Central memory CD8-positive, alpha-beta T cell (primary cell): ENCODE measurements at regions not wholly inside any gene's neighbourhood (a gene's known extent, or its start where the extent isn't known, plus 50 kb on each side); places are given as distances from the start of the nearest gene placed in this dataset.

Source experiments
- ATAC-seq: fragments of 150-1000 bp; cut with Tn5 transposase; replicated peaks from 2 replicates; pipeline ENCODE4 v1.10.0; 2022; ENCODE audit warnings: mild to moderate bottlenecking, moderate FRiP score, moderate number of reproducible peaks; ENCODE audit not compliant: poor library complexity, severe bottlenecking; ENCODE audit errors: extremely low read depth
- DNase-seq, 2 donors: peaks; one replicate each; pipeline ENCODE4 v3.0.0; 2021; ENCODE audit warnings: low spot score in 2 of 2
- H3K27ac Mint-ChIP-seq: one replicate; pipeline ENCODE4 v1.8.0; 2022; ENCODE audit warnings: low read depth, mild to moderate bottlenecking, moderate library complexity, mixed read lengths
- H3K27me3 Mint-ChIP-seq: one replicate; pipeline ENCODE4 v1.8.0; 2022; ENCODE audit warnings: mixed read lengths
- H3K36me3 Mint-ChIP-seq: one replicate; pipeline ENCODE4 v1.8.0; 2022; ENCODE audit warnings: mild to moderate bottlenecking, moderate library complexity, mixed read lengths; ENCODE audit not compliant: insufficient read depth
- H3K4me1 Mint-ChIP-seq: one replicate; pipeline ENCODE4 v1.8.0; 2022; ENCODE audit warnings: mixed read lengths
- H3K4me3 Mint-ChIP-seq: one replicate; pipeline ENCODE4 v1.8.0; 2022; ENCODE audit warnings: mild to moderate bottlenecking, moderate library complexity, mixed read lengths
- H3K9me3 Mint-ChIP-seq: one replicate; pipeline ENCODE4 v1.8.0; 2022; ENCODE audit warnings: mixed read lengths

DNA sequence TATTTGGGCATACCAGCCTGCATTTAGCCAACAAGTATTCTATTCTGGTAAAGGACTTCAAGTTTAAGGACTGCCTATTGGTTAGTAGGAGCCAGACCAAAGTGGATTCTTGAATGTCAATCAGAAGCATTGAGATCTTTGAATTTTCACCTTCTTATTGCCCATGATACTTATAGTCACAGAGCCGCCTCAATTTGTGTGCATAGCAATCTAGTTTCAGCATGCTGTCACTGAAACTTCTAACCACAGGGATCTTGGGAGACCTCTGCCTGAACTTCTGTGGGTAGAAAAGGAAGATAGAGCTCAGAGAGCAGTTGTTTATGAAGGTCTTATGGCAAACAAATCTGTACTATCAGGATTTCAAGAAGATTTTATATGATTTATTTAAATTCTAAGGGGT, 501.4 kb upstream of the USP24 start:
- H3K36me3 Mint-ChIP-seq, result no peaks in the 10 kb centered on the region
- no peak for DNase-seq
- H3K27ac Mint-ChIP-seq, result no peak overlapping the region
- no peaks in the 10 kb centered on the region for H3K4me1 Mint-ChIP-seq
- no peak for ATAC-seq
- no peak overlapping the region for H3K4me3 Mint-ChIP-seq
- H3K9me3 Mint-ChIP-seq, result no peaks in the 10 kb centered on the region
- H3K27me3 Mint-ChIP-seq, result peaks cover 22% of the 10 kb centered on the region

DNA sequence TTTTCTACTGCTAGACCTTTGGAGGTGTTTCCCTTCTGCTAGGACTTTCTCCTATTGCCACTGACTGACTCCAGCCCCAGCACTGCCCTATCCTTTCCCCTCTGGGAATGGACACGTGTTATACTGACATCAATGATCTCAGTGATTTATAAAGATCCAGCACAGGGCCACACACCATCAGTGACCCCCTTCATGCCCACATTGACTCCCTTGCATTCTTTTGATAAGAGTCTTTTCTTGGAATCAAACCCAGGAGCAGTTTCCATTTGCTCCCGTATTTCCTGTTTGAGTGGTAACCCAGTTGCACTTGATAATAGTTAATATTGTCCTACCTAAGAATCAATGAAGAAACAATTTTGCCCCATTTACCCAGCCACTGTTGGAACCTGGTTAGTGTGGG, 501.0 kb upstream of the USP24 start:
- Mint-ChIP-seq H3K4me3 (no peak overlapping the region), H3K27ac (no peak overlapping the region), H3K4me1 (no peaks in the 10 kb centered on the region), H3K9me3 (no peaks in the 10 kb centered on the region), H3K27me3 (peaks cover 22% of the 10 kb centered on the region), H3K36me3 (no peaks in the 10 kb centered on the region)
- DNase-seq, result no peak
- ATAC-seq, result no peak

DNA sequence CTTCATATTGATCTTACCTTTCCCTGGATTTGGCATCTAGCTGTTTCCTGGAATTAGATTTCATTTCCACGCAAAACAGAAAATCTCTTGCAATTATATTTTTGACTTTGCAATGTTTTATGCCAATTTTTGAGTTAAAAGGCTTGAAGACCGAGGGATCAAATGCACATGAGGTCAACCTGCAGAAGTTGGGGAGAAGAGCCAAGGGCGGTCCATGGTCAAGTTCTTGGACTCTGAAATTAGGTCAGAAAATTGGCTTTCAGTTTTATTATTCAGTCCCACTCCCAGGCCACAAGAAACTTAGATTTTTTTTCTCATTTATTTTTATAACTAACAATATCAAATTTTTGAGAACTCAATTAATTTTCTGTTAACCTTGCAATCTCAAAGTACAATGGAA, 499.1 kb upstream of the USP24 start:
- peaks cover 22% of the 10 kb centered on the region for H3K27me3 Mint-ChIP-seq
- no peak for ATAC-seq
- no peak overlapping the region for H3K27ac Mint-ChIP-seq
- DNase-seq, result no peak
- H3K4me3 Mint-ChIP-seq, result no peak overlapping the region
- H3K9me3 Mint-ChIP-seq, result no peaks in the 10 kb centered on the region
- no peaks in the 10 kb centered on the region for H3K4me1 Mint-ChIP-seq
- H3K36me3 Mint-ChIP-seq, result no peaks in the 10 kb centered on the region

DNA sequence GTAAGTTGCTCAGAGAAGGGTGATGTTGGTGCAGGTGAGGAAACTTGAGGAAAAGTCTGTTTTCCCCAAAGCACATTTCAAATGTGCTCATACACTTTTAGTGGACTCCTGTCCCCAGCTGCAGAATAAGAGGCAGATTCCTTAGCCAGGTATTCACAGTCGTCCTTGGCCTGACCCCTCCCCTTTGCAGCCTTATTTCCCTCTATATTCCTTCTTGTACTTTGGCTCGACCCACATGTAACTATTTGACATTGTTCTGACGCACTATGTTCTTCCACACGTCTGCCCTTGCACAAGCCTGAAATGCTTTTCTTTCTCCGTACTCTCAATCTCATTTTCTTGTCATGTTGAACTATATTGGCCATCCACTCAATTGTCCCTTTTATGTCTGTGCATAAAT, 498.4 kb upstream of the USP24 start:
- Mint-ChIP-seq H3K9me3 (no peaks in the 10 kb centered on the region), H3K4me1 (no peaks in the 10 kb centered on the region), H3K27me3 (peaks cover 17% of the 10 kb centered on the region), H3K27ac (no peak overlapping the region), H3K4me3 (no peak overlapping the region), H3K36me3 (no peaks in the 10 kb centered on the region)
- ATAC-seq (no peak), DNase-seq (no peak)

DNA sequence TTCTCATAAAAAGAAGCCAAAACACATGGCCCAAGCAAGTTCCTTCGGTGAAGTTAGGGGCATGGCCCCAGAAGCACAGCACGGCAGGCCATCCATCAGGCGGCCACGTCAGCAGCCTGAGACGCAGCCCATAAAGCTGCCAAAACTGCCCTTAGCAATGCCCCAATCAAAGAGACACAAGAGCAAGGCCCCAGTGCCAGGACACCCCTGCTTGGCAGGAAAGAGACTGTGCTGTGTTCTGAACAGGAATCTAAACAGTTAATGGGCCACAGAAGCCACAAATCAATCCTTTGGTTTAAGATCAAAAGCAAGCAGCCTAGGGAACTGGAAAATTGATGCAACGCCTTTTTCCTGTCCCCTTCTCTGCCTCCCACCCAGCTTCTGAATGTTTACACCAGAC, 497.0 kb upstream of the USP24 start:
- peaks cover 3% of the 10 kb centered on the region for H3K27me3 Mint-ChIP-seq
- DNase-seq (no peak), ATAC-seq (no peak)
- no peaks in the 10 kb centered on the region for H3K9me3 Mint-ChIP-seq
- H3K36me3 Mint-ChIP-seq, result no peaks in the 10 kb centered on the region
- no peak overlapping the region for H3K27ac Mint-ChIP-seq
- no peaks in the 10 kb centered on the region for H3K4me1 Mint-ChIP-seq
- H3K4me3 Mint-ChIP-seq, result no peak overlapping the region

DNA sequence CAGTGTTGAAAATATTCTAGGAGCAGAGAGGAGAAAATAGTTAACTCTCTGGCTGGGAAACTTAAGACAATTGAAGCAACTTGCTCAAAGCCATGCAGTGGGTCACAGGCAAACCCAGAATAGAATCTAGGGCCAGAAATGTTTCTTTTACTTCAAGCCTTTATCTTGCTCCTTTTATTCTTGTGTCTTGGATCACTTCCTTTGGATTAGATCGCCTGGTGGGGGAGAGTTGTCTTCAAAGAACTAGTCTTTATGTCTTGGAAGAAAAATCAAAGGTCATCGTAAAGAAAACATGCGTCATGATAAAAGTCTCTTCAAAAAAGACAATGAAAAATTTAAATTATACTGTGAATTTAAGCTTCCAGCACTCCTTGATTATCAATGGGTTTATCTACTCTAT, 493.6 kb upstream of the USP24 start:
- ATAC-seq (no peak), DNase-seq (no peak)
- no peaks in the 10 kb centered on the region for H3K9me3 Mint-ChIP-seq
- H3K4me3 Mint-ChIP-seq, result no peak overlapping the region
- no peak overlapping the region for H3K27ac Mint-ChIP-seq
- no peaks in the 10 kb centered on the region for H3K36me3 Mint-ChIP-seq
- H3K27me3 Mint-ChIP-seq, result peaks cover under 1% of the 10 kb centered on the region
- H3K4me1 Mint-ChIP-seq, result no peaks in the 10 kb centered on the region

DNA sequence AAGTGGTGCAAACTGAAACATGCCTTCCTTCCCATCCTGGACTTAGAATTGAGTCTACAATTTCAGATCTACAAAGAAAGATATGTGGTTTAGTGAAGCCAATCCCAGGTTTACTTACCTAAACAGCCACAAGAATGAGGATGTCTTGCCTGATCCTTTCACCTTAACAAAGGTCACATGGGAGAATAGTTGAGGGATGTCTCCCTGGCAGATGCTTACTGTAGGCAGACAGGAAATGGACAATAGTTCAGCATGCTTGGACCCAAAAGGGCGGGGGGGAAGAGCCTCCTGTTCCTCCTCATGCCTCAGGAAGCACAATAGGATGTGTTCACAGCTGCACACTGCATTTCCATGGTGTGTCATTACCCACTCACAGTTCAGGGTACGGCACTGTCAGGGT, 492.7 kb upstream of the USP24 start:
- DNase-seq (no peak), ATAC-seq (no peak)
- peaks cover 10% of the 10 kb centered on the region for H3K27me3 Mint-ChIP-seq
- no peaks in the 10 kb centered on the region for H3K36me3 Mint-ChIP-seq
- no peaks in the 10 kb centered on the region for H3K4me1 Mint-ChIP-seq
- no peak overlapping the region for H3K4me3 Mint-ChIP-seq
- no peaks in the 10 kb centered on the region for H3K9me3 Mint-ChIP-seq
- H3K27ac Mint-ChIP-seq, result no peak overlapping the region

DNA sequence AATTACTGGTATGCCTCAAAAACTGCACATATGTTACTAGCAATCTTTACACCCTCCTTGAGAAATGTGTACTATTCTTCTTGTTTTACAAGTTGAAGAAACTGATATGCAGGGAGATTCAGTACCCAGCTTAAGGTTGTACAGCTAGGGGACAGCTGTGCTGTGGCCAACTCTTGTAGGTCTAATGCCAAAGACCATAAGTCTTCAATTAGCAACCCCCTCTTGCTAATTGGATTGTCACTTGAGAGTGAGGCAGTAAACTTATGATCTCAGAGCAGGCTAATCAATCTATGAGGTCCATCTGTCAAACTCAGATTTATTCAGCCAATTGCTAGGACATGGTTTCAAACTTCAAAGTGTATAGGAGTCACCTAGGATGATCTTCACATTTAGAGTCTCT, 492.0 kb upstream of the USP24 start:
- Mint-ChIP-seq H3K27me3 (peaks cover 14% of the 10 kb centered on the region), H3K9me3 (no peaks in the 10 kb centered on the region), H3K27ac (no peak overlapping the region), H3K4me1 (no peaks in the 10 kb centered on the region), H3K36me3 (no peaks in the 10 kb centered on the region), H3K4me3 (no peak overlapping the region)
- no peak for ATAC-seq
- DNase-seq, result no peak

DNA sequence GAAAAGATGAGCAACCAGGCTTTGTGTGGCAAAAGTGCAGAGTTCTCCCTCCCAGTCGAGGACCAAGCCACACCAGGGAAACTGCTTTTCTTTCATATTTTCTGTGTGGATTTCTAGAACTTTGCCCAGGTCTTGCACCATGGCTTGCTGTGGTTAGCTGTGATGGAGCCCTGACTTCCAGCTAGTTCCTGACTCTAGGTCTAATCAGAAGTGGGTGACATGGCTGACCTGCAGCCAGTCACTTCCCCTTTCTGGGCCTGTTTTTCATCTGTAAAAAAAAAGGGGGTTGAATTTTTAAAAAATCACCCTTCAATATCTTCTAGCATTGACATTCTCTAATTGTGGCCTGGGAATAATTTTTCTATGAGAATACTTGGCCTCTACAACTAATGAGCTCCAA, 491.2 kb upstream of the USP24 start:
- no peak for DNase-seq
- Mint-ChIP-seq H3K36me3 (no peaks in the 10 kb centered on the region), H3K27ac (no peak overlapping the region), H3K4me3 (no peak overlapping the region), H3K4me1 (no peaks in the 10 kb centered on the region), H3K27me3 (peaks cover 14% of the 10 kb centered on the region), H3K9me3 (no peaks in the 10 kb centered on the region)
- ATAC-seq, result no peak

DNA sequence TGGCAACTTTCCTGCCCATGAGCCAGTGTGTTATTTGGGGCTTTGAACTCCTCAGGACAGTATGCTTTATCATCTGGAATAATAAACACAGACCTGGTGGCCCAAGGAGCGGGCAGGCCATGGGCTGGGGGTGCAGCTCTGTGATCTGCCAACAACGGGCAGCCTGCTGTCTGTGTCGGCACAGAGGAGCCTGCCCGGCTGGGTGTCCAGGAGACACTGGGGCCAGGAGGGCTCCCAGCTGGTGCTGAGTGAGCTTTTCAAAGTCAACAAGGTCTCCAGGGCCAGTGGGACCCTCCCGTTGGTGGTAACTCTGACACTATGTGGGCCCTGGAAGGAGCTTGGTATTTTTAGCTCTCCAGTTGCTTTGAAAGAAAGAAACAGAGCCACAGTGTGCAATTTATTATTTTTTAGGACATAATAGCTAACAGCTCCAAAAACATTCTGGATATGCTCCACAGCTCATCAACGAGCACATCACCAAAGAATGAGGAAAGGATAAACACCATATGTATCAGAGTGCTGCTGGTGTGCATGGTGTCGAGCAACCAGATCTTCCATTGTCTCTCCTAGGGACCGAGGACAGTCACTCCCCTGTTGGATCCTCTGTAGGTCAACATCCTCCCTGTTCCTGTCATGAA, 488.7 kb upstream of the USP24 start:
- Mint-ChIP-seq H3K4me1 (no peaks in the 10 kb centered on the region), H3K4me3 (no peak overlapping the region), H3K36me3 (no peaks in the 10 kb centered on the region), H3K27ac (no peak overlapping the region), H3K9me3 (no peaks in the 10 kb centered on the region), H3K27me3 (peaks cover 14% of the 10 kb centered on the region)
- ATAC-seq, result no peak
- DNase-seq, result no peak

DNA sequence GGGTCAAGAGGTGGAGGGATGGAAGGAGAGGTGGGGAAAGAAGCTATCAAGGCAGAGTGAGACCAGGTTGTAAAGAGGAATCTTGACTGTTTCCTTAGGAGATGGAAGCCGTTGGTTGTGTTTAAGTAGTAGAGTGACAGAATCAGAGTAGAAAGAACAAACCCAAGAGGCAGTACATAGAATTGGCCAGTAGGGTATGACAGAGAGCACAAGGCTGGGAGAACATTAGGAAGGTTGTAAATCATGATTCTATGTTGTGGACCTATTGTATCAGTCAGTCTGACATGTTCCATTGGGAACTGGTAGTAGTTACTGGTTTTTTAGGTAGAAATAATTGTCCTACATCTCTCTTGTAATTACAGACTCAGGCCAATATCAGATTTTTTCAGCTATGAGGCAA, 486.9 kb upstream of the USP24 start:
- H3K27ac Mint-ChIP-seq, result no peak overlapping the region
- H3K9me3 Mint-ChIP-seq, result no peaks in the 10 kb centered on the region
- no peaks in the 10 kb centered on the region for H3K4me1 Mint-ChIP-seq
- peaks cover 14% of the 10 kb centered on the region for H3K27me3 Mint-ChIP-seq
- ATAC-seq (no peak), DNase-seq (no peak)
- no peaks in the 10 kb centered on the region for H3K36me3 Mint-ChIP-seq
- H3K4me3 Mint-ChIP-seq, result no peak overlapping the region

DNA sequence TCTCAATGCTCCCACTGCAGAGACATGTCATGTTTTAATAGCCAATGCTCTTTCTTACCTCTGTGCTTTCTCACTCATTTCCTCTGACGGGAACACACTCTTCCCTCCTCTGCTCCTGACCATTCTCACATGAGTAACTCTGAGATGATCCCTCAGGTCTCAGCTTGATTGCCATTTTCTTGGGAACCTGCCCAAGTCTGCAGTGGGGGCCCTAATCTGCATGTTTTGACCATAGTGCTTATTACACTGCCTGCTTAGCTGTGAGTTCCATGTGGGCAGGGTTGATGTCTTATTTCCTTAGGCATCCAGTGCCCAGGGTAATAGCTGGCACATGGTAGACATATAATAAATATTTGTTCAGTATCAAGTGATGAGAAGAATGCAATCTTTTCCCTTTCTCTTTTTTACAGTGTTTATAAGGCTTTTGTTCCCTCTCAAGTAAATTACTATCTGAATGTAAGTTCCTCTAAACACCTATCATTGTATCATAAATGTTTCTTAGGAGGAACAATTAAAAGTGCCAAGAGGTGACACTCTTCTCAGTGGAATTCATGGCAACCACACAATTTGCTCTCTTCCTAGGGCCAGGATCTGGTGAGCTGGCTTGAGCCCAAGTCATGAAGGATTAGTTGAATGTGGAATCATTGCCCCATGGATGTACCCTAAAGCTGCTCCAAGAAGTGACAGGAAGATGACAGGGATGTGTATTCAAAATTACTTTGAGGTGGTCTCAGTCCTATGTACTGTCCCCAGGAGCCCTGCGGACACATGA, 485.4 kb upstream of the USP24 start:
- Mint-ChIP-seq H3K36me3 (no peaks in the 10 kb centered on the region), H3K9me3 (no peaks in the 10 kb centered on the region), H3K27me3 (peaks cover 14% of the 10 kb centered on the region), H3K27ac (no peak overlapping the region), H3K4me3 (no peak overlapping the region), H3K4me1 (no peaks in the 10 kb centered on the region)
- ATAC-seq, result no peak
- DNase-seq, result no peak

DNA sequence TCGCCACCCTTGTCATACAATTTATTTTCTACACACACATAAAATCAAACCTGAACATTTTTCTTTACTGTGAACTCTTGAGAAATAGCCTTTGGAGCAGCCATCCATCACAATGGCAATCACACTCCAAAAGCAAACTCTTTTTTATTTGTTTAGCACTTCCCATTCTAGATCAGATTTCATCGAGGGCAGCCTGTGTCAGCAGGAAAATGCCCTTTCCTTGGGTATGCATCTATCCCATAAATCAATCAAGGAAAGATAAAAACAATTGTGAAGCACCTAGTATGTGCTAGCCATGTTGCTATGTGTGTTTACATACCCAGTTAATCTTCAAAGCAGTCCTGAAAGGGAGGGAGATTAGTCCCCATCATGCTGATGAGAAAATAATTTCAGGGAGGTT, 484.1 kb upstream of the USP24 start:
- H3K36me3 Mint-ChIP-seq, result no peaks in the 10 kb centered on the region
- ATAC-seq, result no peak
- no peak for DNase-seq
- H3K4me3 Mint-ChIP-seq, result no peak overlapping the region
- no peaks in the 10 kb centered on the region for H3K9me3 Mint-ChIP-seq
- H3K27ac Mint-ChIP-seq, result no peak overlapping the region
- H3K4me1 Mint-ChIP-seq, result no peaks in the 10 kb centered on the region
- H3K27me3 Mint-ChIP-seq, result peaks cover 15% of the 10 kb centered on the region
